PFSK-1 (cell line): ENCODE measurements at regions not wholly inside any gene's neighbourhood (a gene's known extent, or its start where the extent isn't known, plus 50 kb on each side); places are given as distances from the start of the nearest gene placed in this dataset.

ENCODE experiments used
- FOXP2 ChIP-seq: optimal IDR thresholded peaks from 2 replicates; pipeline ENCODE3; 2011; ENCODE audit warnings: borderline replicate concordance, control low read depth, inconsistent platforms; ENCODE audit not compliant: insufficient read depth; ENCODE audit errors: extremely low read length, extremely low read depth
- POLR2AphosphoS5 ChIP-seq: IDR thresholded peaks from 2 replicates; pipeline ENCODE4 v1.6.1; 2012; ENCODE audit warnings: low read depth, mild to moderate bottlenecking, control low read depth, low read length, moderate library complexity
- REST ChIP-seq, 2 experiments: IDR thresholded peaks; 2 replicates each; pipeline versions ENCODE4 v1.6.1 to v1.8.0; 2011 to 2012; ENCODE audit warnings: low read depth in 2 of 2, low read length in 2 of 2, control low read depth in 1 of 2, inconsistent platforms in 1 of 2, mild to moderate bottlenecking in 1 of 2, moderate library complexity in 1 of 2; ENCODE audit not compliant: insufficient read depth in 1 of 2
- SIN3A ChIP-seq: IDR thresholded peaks from 2 replicates; pipeline ENCODE4 v1.6.1; 2012; ENCODE audit warnings: mild to moderate bottlenecking, low read length, moderate library complexity, borderline replicate concordance; ENCODE audit not compliant: insufficient read depth
- TAF1 ChIP-seq: IDR thresholded peaks from 2 replicates; pipeline ENCODE4 v1.6.1; 2012; ENCODE audit warnings: low read length, control low read depth, borderline replicate concordance; ENCODE audit not compliant: insufficient read depth

GRCh38 chr2:118747066-118747465 is 100.4 kb downstream of the EN1 start:
- TF ChIP-seq FOXP2 (no peak), SIN3A (no peak), TAF1 (no peak), REST (IDR thresholded peaks at IDR 0.05; ENCODE audit: insufficient read depth in 1 of 2, low read depth in 2 of 2, low read length in 2 of 2) (no peak), POLR2AphosphoS5 (no peak)

- TF ChIP-seq REST (IDR thresholded peaks at IDR 0.05; ENCODE audit: insufficient read depth in 1 of 2, low read depth in 2 of 2, low read length in 2 of 2), result no peak
- TF ChIP-seq TAF1, result no peak
- no peak for TF ChIP-seq FOXP2
- TF ChIP-seq SIN3A, result no peak
- no peak for TF ChIP-seq POLR2AphosphoS5
Measured at GRCh38 chr2:118738524-118739308, 108.7 kb downstream of the EN1 start.

GRCh38 chr2:118738106-118738505 is 109.3 kb downstream of the EN1 start:
- TF ChIP-seq TAF1 (no peak), FOXP2 (no peak), SIN3A (no peak), REST (IDR thresholded peaks at IDR 0.05; ENCODE audit: insufficient read depth in 1 of 2, low read depth in 2 of 2, low read length in 2 of 2) (no peak), POLR2AphosphoS5 (no peak)

GRCh38 chr2:118737684-118738083 is 109.8 kb downstream of the EN1 start:
- TF ChIP-seq SIN3A (no peak), REST (IDR thresholded peaks at IDR 0.05; ENCODE audit: insufficient read depth in 1 of 2, low read depth in 2 of 2, low read length in 2 of 2) (no peak), POLR2AphosphoS5 (no peak), TAF1 (no peak), FOXP2 (no peak)

GRCh38 chr2:118732432-118732831 is 115.0 kb downstream of the EN1 start:
- TF ChIP-seq SIN3A, result no peak
- no peak for TF ChIP-seq FOXP2
- no peak for TF ChIP-seq REST (IDR thresholded peaks at IDR 0.05; ENCODE audit: insufficient read depth in 1 of 2, low read depth in 2 of 2, low read length in 2 of 2)
- TF ChIP-seq POLR2AphosphoS5, result no peak
- TF ChIP-seq TAF1, result no peak
